Naive B cell (primary cell): ENCODE measurements at regions not wholly inside any gene's neighbourhood (a gene's known extent, or its start where the extent isn't known, plus 50 kb on each side); places are given as distances from the start of the nearest gene placed in this dataset.

ENCODE experiments used
- ATAC-seq, 2 donors: fragments of 150-1000 bp; cut with Tn5 transposase; 2 replicates each; pipeline ENCODE4 v1.10.0; 2021; ENCODE audit warnings: low read depth in 2 of 2, mild to moderate bottlenecking in 2 of 2, moderate library complexity in 2 of 2
- DNase-seq: peaks from one replicate; pipeline ENCODE4 v3.0.0; 2022
- H3K27ac Mint-ChIP-seq, 6 donors: one replicate each; pipeline ENCODE4 v1.8.0; 2020 to 2022; ENCODE audit warnings: mild to moderate bottlenecking in 6 of 6, mixed read lengths in 6 of 6, moderate library complexity in 5 of 6, inconsistent platforms in 2 of 6
- H3K27me3 Mint-ChIP-seq, 3 donors: one replicate each; pipeline ENCODE4 v1.8.0; 2021 to 2022; ENCODE audit warnings: mixed read lengths in 3 of 3, mild to moderate bottlenecking in 1 of 3
- H3K36me3 Mint-ChIP-seq, 2 donors: one replicate each; pipeline ENCODE4 v1.8.0; 2020 to 2022; ENCODE audit warnings: mixed read lengths in 2 of 2, inconsistent platforms in 1 of 2, mild to moderate bottlenecking in 1 of 2
- H3K4me1 Mint-ChIP-seq, 3 donors: one replicate each; pipeline ENCODE4 v1.8.0; 2020 to 2022; ENCODE audit warnings: mixed read lengths in 3 of 3, inconsistent platforms in 1 of 3, mild to moderate bottlenecking in 1 of 3, moderate library complexity in 1 of 3
- H3K4me3 Mint-ChIP-seq, 8 donors: one replicate each; pipeline ENCODE4 v1.8.0; 2020 to 2022; ENCODE audit warnings: mild to moderate bottlenecking in 8 of 8, mixed read lengths in 8 of 8, moderate library complexity in 8 of 8, inconsistent platforms in 2 of 8
- H3K9me3 Mint-ChIP-seq, 7 donors: one replicate each; pipeline ENCODE4 v1.8.0; 2020 to 2022; ENCODE audit warnings: mixed read lengths in 7 of 7, mild to moderate bottlenecking in 5 of 7, inconsistent platforms in 2 of 7, moderate library complexity in 1 of 7

GRCh38 chr1:103387898-103388297, 137.6 kb upstream of the RNPC3 start:
- no peak overlapping the region for H3K27ac Mint-ChIP-seq
- no peaks in the 10 kb centered on the region for H3K36me3 Mint-ChIP-seq
- ATAC-seq (no peak), DNase-seq (no peak)
- H3K27me3 Mint-ChIP-seq: no peaks in the 10 kb centered on the region
- H3K4me1 Mint-ChIP-seq: no peaks in the 10 kb centered on the region
- no peak overlapping the region for H3K4me3 Mint-ChIP-seq
- H3K9me3 Mint-ChIP-seq: peaks cover 1 to 18% (median 10%) of the 10 kb centered on the region in 7 donors

DNA sequence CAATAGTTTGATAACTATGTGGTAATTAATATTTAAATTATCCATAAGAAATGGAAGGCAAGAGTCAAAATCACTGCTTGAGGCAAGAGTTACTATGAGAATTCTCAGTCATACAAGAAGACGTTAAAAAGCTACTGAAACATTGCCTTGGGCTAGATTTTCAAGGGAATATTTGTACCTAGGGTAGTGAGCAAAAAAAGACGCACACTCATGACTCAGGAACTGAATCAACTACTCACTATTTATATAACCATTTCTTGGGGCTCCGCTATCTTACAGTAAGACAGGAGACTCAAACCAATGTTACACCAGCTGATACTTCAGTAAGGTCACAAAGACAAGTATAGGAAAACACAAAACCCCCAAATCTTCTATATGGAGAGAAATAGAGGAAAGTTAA, 151.5 kb upstream of the RNPC3 start:
- H3K27ac Mint-ChIP-seq: no peak overlapping the region
- ATAC-seq (no peak), DNase-seq (no peak)
- H3K4me1 Mint-ChIP-seq: no peaks in the 10 kb centered on the region
- no peaks in the 10 kb centered on the region for H3K27me3 Mint-ChIP-seq
- H3K36me3 Mint-ChIP-seq: no peaks in the 10 kb centered on the region
- peaks cover 0 to 4% (median 3%) of the 10 kb centered on the region in 7 donors for H3K9me3 Mint-ChIP-seq
- no peak overlapping the region for H3K4me3 Mint-ChIP-seq

DNA sequence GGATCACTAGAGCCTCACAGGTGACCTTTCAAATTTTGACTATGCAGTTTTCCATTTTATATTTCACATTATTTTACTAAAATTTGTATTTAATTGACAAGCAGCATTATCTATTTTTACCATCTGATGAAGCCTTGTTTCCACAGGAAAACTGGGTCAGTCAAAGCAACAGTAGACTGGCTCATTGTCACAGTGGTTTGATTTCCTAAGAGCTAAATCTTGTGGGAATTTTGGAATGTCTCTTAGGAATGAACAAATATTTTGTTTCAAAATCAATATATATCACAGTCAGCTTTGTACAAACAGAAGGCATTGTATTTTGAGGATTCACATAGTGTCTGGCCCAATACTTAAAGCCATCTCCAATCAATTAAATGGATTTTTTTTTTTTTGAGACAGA, 152.6 kb upstream of the RNPC3 start:
- Mint-ChIP-seq H3K27me3 (no peaks in the 10 kb centered on the region), H3K4me3 (no peak overlapping the region), H3K9me3 (peaks cover 0 to 3% (median 0%) of the 10 kb centered on the region in 7 donors), H3K36me3 (no peaks in the 10 kb centered on the region), H3K4me1 (no peaks in the 10 kb centered on the region), H3K27ac (no peak overlapping the region)
- ATAC-seq: no peak
- DNase-seq: no peak

DNA sequence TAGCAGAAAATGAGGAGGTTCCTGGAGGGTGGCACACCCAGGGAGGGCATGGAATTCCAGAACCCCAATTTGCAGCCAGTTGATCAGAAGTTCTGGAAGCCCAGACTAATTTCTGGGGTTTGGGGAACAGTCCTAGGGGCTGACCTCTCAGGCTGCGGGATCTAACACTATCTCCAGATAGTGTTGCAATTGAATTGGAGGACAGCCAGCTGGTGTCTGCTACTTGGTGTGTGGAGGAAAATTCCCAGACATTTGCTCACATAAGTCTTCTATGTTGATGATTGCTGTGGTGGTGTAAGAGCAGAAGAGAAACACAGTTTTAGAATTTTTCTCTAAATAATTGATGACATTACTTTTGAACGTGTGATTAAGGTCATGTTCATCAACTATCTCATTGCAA, 154.3 kb upstream of the RNPC3 start:
- H3K4me3 Mint-ChIP-seq: no peak overlapping the region
- H3K9me3 Mint-ChIP-seq: peaks cover 0 to 4% (median 0%) of the 10 kb centered on the region in 7 donors
- DNase-seq: no peak
- no peaks in the 10 kb centered on the region for H3K36me3 Mint-ChIP-seq
- H3K4me1 Mint-ChIP-seq: no peaks in the 10 kb centered on the region
- H3K27me3 Mint-ChIP-seq: no peaks in the 10 kb centered on the region
- ATAC-seq: no peak
- no peak overlapping the region for H3K27ac Mint-ChIP-seq

- no peaks in the 10 kb centered on the region for H3K4me1 Mint-ChIP-seq
- no peaks in the 10 kb centered on the region for H3K36me3 Mint-ChIP-seq
- H3K9me3 Mint-ChIP-seq: peaks cover 0 to 4% (median 0%) of the 10 kb centered on the region in 7 donors
- DNase-seq (no peak), ATAC-seq (no peak)
- no peak overlapping the region for H3K4me3 Mint-ChIP-seq
- no peak overlapping the region for H3K27ac Mint-ChIP-seq
- H3K27me3 Mint-ChIP-seq: no peaks in the 10 kb centered on the region
These were observed 158.3 kb upstream of the RNPC3 start for GRCh38 chr1:103367186-103367585.

GRCh38 chr1:103365860-103366569, 159.5 kb upstream of the RNPC3 start:
- peaks cover 0 to 4% (median 0%) of the 10 kb centered on the region in 7 donors for H3K9me3 Mint-ChIP-seq
- no peak overlapping the region for H3K4me3 Mint-ChIP-seq
- no peaks in the 10 kb centered on the region for H3K36me3 Mint-ChIP-seq
- H3K27me3 Mint-ChIP-seq: no peaks in the 10 kb centered on the region
- ATAC-seq (no peak), DNase-seq (no peak)
- H3K27ac Mint-ChIP-seq: no peak overlapping the region
- H3K4me1 Mint-ChIP-seq: no peaks in the 10 kb centered on the region

- H3K4me1 Mint-ChIP-seq: no peaks in the 10 kb centered on the region
- ATAC-seq (no peak), DNase-seq (no peak)
- H3K36me3 Mint-ChIP-seq: no peaks in the 10 kb centered on the region
- no peaks in the 10 kb centered on the region for H3K27me3 Mint-ChIP-seq
- H3K9me3 Mint-ChIP-seq: peaks cover 0 to 4% (median 0%) of the 10 kb centered on the region in 7 donors
- H3K4me3 Mint-ChIP-seq: no peak overlapping the region
- no peak overlapping the region for H3K27ac Mint-ChIP-seq
These were observed 162.5 kb upstream of the RNPC3 start for GRCh38 chr1:103363008-103363365.

- H3K36me3 Mint-ChIP-seq: no peaks in the 10 kb centered on the region
- H3K4me3 Mint-ChIP-seq: no peak overlapping the region
- DNase-seq: no peak
- ATAC-seq: no peak
- peaks cover 0 to 4% (median 0%) of the 10 kb centered on the region in 7 donors for H3K9me3 Mint-ChIP-seq
- no peaks in the 10 kb centered on the region for H3K4me1 Mint-ChIP-seq
- H3K27ac Mint-ChIP-seq: peak overlapping the region in 1 of 6 donors; percentile 10
- H3K27me3 Mint-ChIP-seq: no peaks in the 10 kb centered on the region
These were observed 163.0 kb upstream of the RNPC3 start for GRCh38 chr1:103362348-103363007.

DNA sequence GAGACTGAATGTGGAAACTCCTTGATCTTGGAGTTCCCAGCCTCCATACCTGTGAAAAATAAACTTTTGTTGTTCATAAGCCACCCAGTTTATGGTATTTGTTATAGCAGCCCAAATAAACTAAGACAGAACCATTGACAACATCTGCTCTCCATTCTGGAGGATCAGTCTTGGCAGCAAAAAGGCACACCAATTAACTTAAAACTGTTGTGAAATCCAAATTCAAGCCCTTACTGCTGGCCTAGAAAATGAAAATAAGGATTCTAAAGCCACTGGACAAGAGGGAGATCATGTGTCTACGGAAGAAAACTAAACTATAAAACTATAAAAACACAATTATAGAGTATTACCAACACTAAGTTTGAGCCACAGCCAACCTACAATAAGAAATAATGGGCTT, 172.1 kb upstream of the RNPC3 start:
- no peak for ATAC-seq

DNA sequence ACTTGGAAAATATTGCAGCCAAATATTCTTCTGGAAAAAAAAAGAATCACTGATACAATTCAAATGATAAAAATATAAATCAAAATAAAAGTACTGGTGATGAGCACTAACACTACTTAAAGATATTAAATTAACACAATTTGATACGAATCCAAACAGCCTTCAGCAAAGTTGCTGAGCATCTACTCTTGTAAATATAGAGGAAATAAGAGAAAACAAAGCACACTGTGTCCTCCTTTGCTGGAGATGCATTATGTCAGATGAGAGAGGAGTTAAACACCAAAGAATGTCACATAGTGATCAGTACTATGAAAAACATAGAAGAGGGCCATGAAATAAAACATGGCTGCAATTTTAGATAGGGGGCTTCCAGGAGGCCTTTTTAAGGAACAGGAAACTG, 177.4 kb upstream of the RNPC3 start:
- H3K4me3 Mint-ChIP-seq: no peak overlapping the region
- no peaks in the 10 kb centered on the region for H3K4me1 Mint-ChIP-seq
- DNase-seq (no peak), ATAC-seq (no peak)
- H3K27ac Mint-ChIP-seq: no peak overlapping the region
- H3K36me3 Mint-ChIP-seq: no peaks in the 10 kb centered on the region
- no peaks in the 10 kb centered on the region for H3K27me3 Mint-ChIP-seq
- no peaks in the 10 kb centered on the region for H3K9me3 Mint-ChIP-seq

More for the DNA sequence above, 172.1 kb upstream of the RNPC3 start:
- no peak overlapping the region for H3K27ac Mint-ChIP-seq
- H3K4me3 Mint-ChIP-seq: no peak overlapping the region
- no peaks in the 10 kb centered on the region for H3K9me3 Mint-ChIP-seq
- no peaks in the 10 kb centered on the region for H3K4me1 Mint-ChIP-seq
- no peak for DNase-seq
- H3K27me3 Mint-ChIP-seq: no peaks in the 10 kb centered on the region
- H3K36me3 Mint-ChIP-seq: no peaks in the 10 kb centered on the region

- no peaks in the 10 kb centered on the region for H3K4me1 Mint-ChIP-seq
- H3K27me3 Mint-ChIP-seq: no peaks in the 10 kb centered on the region
- H3K4me3 Mint-ChIP-seq: no peak overlapping the region
- no peak for ATAC-seq
- no peaks in the 10 kb centered on the region for H3K36me3 Mint-ChIP-seq
- H3K27ac Mint-ChIP-seq: no peak overlapping the region
- DNase-seq: no peak
- H3K9me3 Mint-ChIP-seq: peaks cover 0 to 2% (median 0%) of the 10 kb centered on the region in 7 donors
These were observed 180.6 kb upstream of the RNPC3 start for GRCh38 chr1:103344930-103345329.

GRCh38 chr1:103341377-103341880, 184.1 kb upstream of the RNPC3 start:
- no peak for ATAC-seq
- Mint-ChIP-seq H3K4me1 (no peaks in the 10 kb centered on the region), H3K27me3 (peaks cover 0 to 4% (median 0%) of the 10 kb centered on the region in 3 donors), H3K9me3 (peaks cover 0 to 2% (median 0%) of the 10 kb centered on the region in 7 donors), H3K36me3 (no peaks in the 10 kb centered on the region), H3K27ac (no peak overlapping the region), H3K4me3 (no peak overlapping the region)
- DNase-seq: no peak

DNA sequence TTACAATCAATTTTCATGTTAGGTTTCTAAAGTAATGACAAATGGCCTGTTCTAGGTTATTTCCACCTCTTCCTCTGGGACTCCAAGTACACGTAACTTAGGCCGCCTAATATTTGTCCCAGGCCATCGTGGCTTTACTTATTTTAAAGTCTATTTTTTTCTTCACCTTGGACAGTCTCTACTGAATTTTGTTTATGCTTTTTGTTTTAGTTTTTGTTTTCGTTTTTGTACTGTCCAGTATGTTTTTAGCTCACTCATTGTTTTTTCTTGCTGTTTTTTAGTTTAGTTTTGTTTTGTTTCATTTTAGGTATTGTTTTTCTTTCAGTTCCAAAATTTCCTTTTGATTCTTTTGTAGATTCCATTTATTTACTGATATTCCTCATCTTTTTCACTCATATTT, 187.7 kb upstream of the RNPC3 start:
- Mint-ChIP-seq H3K4me3 (no peak overlapping the region), H3K27ac (no peak overlapping the region), H3K4me1 (no peaks in the 10 kb centered on the region), H3K36me3 (no peaks in the 10 kb centered on the region), H3K27me3 (peaks cover 0 to 4% (median 0%) of the 10 kb centered on the region in 3 donors), H3K9me3 (peaks cover 0 to 2% (median 0%) of the 10 kb centered on the region in 7 donors)
- DNase-seq (no peak), ATAC-seq (no peak)

GRCh38 chr1:103336408-103336807, 189.1 kb upstream of the RNPC3 start:
- H3K27ac Mint-ChIP-seq: no peak overlapping the region
- no peaks in the 10 kb centered on the region for H3K9me3 Mint-ChIP-seq
- H3K4me3 Mint-ChIP-seq: no peak overlapping the region

More at GRCh38 chr1:103336408-103336807, 189.1 kb upstream of the RNPC3 start:
- peaks cover 0 to 4% (median 0%) of the 10 kb centered on the region in 3 donors for H3K27me3 Mint-ChIP-seq
- ATAC-seq (no peak), DNase-seq (no peak)
- no peaks in the 10 kb centered on the region for H3K36me3 Mint-ChIP-seq
- H3K4me1 Mint-ChIP-seq: no peaks in the 10 kb centered on the region
